ENCODE measurements at regions not wholly inside any gene's neighbourhood (a gene's known extent, or its start where the extent isn't known, plus 50 kb on each side); places are given as distances from the start of the nearest gene placed in this dataset.
"Not testable (repeated sequence)": the region's sequence is repeated elsewhere in the genome, so short reads cannot be mapped to it uniquely, and the experiment has no call there.

- Mint-ChIP-seq H3K4me3 (no peak overlapping the region), H3K4me1 (no peaks in the 10 kb centered on the region), H3K9me3 (no peaks in the 10 kb centered on the region), H3K27ac (no peak overlapping the region), H3K36me3 (no peaks in the 10 kb centered on the region)
- ATAC-seq (no peak), DNase-seq (ENCODE audit: low spot score in 2 of 2) (no peak)
Measured at GRCh38 chr12:23359975-23360701, 589.3 kb downstream of the SOX5 start.

- H3K36me3 Mint-ChIP-seq, result no peaks in the 10 kb centered on the region
- no peak for ATAC-seq
- no peak overlapping the region for H3K27ac Mint-ChIP-seq
- no peaks in the 10 kb centered on the region for H3K4me1 Mint-ChIP-seq
- DNase-seq (ENCODE audit: low spot score in 2 of 2), result no peak
- no peak overlapping the region for H3K4me3 Mint-ChIP-seq
- peaks cover 8% of the 10 kb centered on the region for H3K9me3 Mint-ChIP-seq
Measured at GRCh38 chr12:23361971-23362370, 587.5 kb downstream of the SOX5 start.

- H3K4me1 Mint-ChIP-seq, result no peaks in the 10 kb centered on the region
Measured at GRCh38 chr12:23368590-23368989, 580.9 kb downstream of the SOX5 start.

GRCh38 chr12:23375621-23376020, 573.8 kb downstream of the SOX5 start:
- H3K4me1 Mint-ChIP-seq, result no peaks in the 10 kb centered on the region
- no peak overlapping the region for H3K27ac Mint-ChIP-seq
- H3K9me3 Mint-ChIP-seq, result peaks cover 21% of the 10 kb centered on the region
- ATAC-seq (no peak), DNase-seq (ENCODE audit: low spot score in 2 of 2) (no peak)
- H3K36me3 Mint-ChIP-seq, result no peaks in the 10 kb centered on the region
- no peak overlapping the region for H3K4me3 Mint-ChIP-seq

More at GRCh38 chr12:23368590-23368989, 580.9 kb downstream of the SOX5 start:
- Mint-ChIP-seq H3K36me3 (no peaks in the 10 kb centered on the region), H3K4me3 (no peak overlapping the region), H3K27ac (no peak overlapping the region), H3K9me3 (peaks cover 15% of the 10 kb centered on the region)
- DNase-seq (ENCODE audit: low spot score in 2 of 2) (no peak), ATAC-seq (no peak)

GRCh38 chr12:23376238-23376637, 573.2 kb downstream of the SOX5 start:
- no peak overlapping the region for H3K27ac Mint-ChIP-seq
- no peak overlapping the region for H3K4me3 Mint-ChIP-seq
- no peaks in the 10 kb centered on the region for H3K36me3 Mint-ChIP-seq
- ATAC-seq (no peak), DNase-seq (ENCODE audit: low spot score in 2 of 2) (no peak)
- peaks cover 21% of the 10 kb centered on the region for H3K9me3 Mint-ChIP-seq
- H3K4me1 Mint-ChIP-seq, result no peaks in the 10 kb centered on the region

GRCh38 chr12:23380419-23381100, 568.9 kb downstream of the SOX5 start:
- no peak for ATAC-seq
- Mint-ChIP-seq H3K9me3 (peaks cover 21% of the 10 kb centered on the region), H3K36me3 (no peaks in the 10 kb centered on the region)

GRCh38 chr12:23388898-23389297, 560.6 kb downstream of the SOX5 start:
- not testable (repeated sequence) for H3K4me3 Mint-ChIP-seq; H3K4me1 Mint-ChIP-seq; DNase-seq (ENCODE audit: low spot score in 2 of 2); H3K27ac Mint-ChIP-seq; ATAC-seq; H3K36me3 Mint-ChIP-seq
- peaks cover 15% of the 10 kb centered on the region for H3K9me3 Mint-ChIP-seq

More at GRCh38 chr12:23380419-23381100, 568.9 kb downstream of the SOX5 start:
- DNase-seq (ENCODE audit: low spot score in 2 of 2), result no peak
- no peaks in the 10 kb centered on the region for H3K4me1 Mint-ChIP-seq
- H3K4me3 Mint-ChIP-seq, result no peak overlapping the region
- no peak overlapping the region for H3K27ac Mint-ChIP-seq

- H3K36me3 Mint-ChIP-seq; DNase-seq (ENCODE audit: low spot score in 2 of 2); H3K4me3 Mint-ChIP-seq; H3K27ac Mint-ChIP-seq; ATAC-seq; H3K4me1 Mint-ChIP-seq: not testable (repeated sequence)
- H3K9me3 Mint-ChIP-seq, result peaks cover 15% of the 10 kb centered on the region
Measured at GRCh38 chr12:23389315-23389714, 560.2 kb downstream of the SOX5 start.

GRCh38 chr12:23399402-23399933, 550.0 kb downstream of the SOX5 start:
- Mint-ChIP-seq H3K4me3 (no peak overlapping the region), H3K27ac (no peak overlapping the region), H3K9me3 (peaks cover 8% of the 10 kb centered on the region), H3K4me1 (no peaks in the 10 kb centered on the region), H3K36me3 (no peaks in the 10 kb centered on the region)
- ATAC-seq (no peak), DNase-seq (ENCODE audit: low spot score in 2 of 2) (no peak)

- no peaks in the 10 kb centered on the region for H3K4me1 Mint-ChIP-seq
- no peak overlapping the region for H3K4me3 Mint-ChIP-seq
- H3K36me3 Mint-ChIP-seq, result no peaks in the 10 kb centered on the region
- H3K27ac Mint-ChIP-seq, result no peak overlapping the region
- DNase-seq (ENCODE audit: low spot score in 2 of 2) (no peak), ATAC-seq (no peak)
- peaks cover 13% of the 10 kb centered on the region for H3K9me3 Mint-ChIP-seq
Measured at GRCh38 chr12:23415180-23415579, 534.3 kb downstream of the SOX5 start.

- Mint-ChIP-seq H3K36me3 (no peaks in the 10 kb centered on the region), H3K4me1 (no peaks in the 10 kb centered on the region), H3K4me3 (no peak overlapping the region), H3K27ac (no peak overlapping the region), H3K9me3 (peaks cover 11% of the 10 kb centered on the region)
- ATAC-seq (no peak), DNase-seq (ENCODE audit: low spot score in 2 of 2) (no peak)
Measured at GRCh38 chr12:23421556-23421955, 527.9 kb downstream of the SOX5 start.

GRCh38 chr12:23423097-23423687, 526.3 kb downstream of the SOX5 start:
- Mint-ChIP-seq H3K4me1 (no peaks in the 10 kb centered on the region), H3K4me3 (no peak overlapping the region), H3K36me3 (no peaks in the 10 kb centered on the region), H3K9me3 (peaks cover 13% of the 10 kb centered on the region), H3K27ac (no peak overlapping the region)
- no peak for ATAC-seq
- no peak for DNase-seq (ENCODE audit: low spot score in 2 of 2)

- Mint-ChIP-seq H3K9me3 (peaks cover 13% of the 10 kb centered on the region), H3K4me3 (no peak overlapping the region), H3K4me1 (no peaks in the 10 kb centered on the region), H3K36me3 (no peaks in the 10 kb centered on the region), H3K27ac (no peak overlapping the region)
- no peak for DNase-seq (ENCODE audit: low spot score in 2 of 2)
- ATAC-seq, result no peak
Measured at GRCh38 chr12:23423796-23424195, 525.7 kb downstream of the SOX5 start.

GRCh38 chr12:23424685-23425084, 524.8 kb downstream of the SOX5 start:
- Mint-ChIP-seq H3K4me1 (no peaks in the 10 kb centered on the region), H3K27ac (no peak overlapping the region), H3K4me3 (no peak overlapping the region), H3K36me3 (no peaks in the 10 kb centered on the region), H3K9me3 (peaks cover 13% of the 10 kb centered on the region)
- ATAC-seq (no peak), DNase-seq (ENCODE audit: low spot score in 2 of 2) (no peak)

- DNase-seq (ENCODE audit: low spot score in 2 of 2) (no peak), ATAC-seq (no peak)
- Mint-ChIP-seq H3K27ac (no peak overlapping the region), H3K36me3 (no peaks in the 10 kb centered on the region), H3K4me1 (no peaks in the 10 kb centered on the region), H3K4me3 (no peak overlapping the region), H3K9me3 (peaks cover 13% of the 10 kb centered on the region)
Measured at GRCh38 chr12:23426328-23426727, 523.1 kb downstream of the SOX5 start.

GRCh38 chr12:23428758-23429157, 520.7 kb downstream of the SOX5 start:
- DNase-seq (ENCODE audit: low spot score in 2 of 2), result no peak
- H3K9me3 Mint-ChIP-seq, result peaks cover 18% of the 10 kb centered on the region
- no peaks in the 10 kb centered on the region for H3K36me3 Mint-ChIP-seq
- no peak for ATAC-seq
- H3K27ac Mint-ChIP-seq, result no peak overlapping the region
- no peak overlapping the region for H3K4me3 Mint-ChIP-seq
- H3K4me1 Mint-ChIP-seq, result no peaks in the 10 kb centered on the region

Measured in stimulated activated effector memory CD8-positive, alpha-beta T cell treated with anti-CD3 and anti-CD28 coated beads, Interleukin-12 subunit alpha, Interleukin-12 subunit beta, amount 100 ng/mL, for 72 hours (primary cell).